ENCODE measurements at regions not wholly inside any gene's neighbourhood (a gene's known extent, or its start where the extent isn't known, plus 50 kb on each side); places are given as distances from the start of the nearest gene placed in this dataset.

DNA sequence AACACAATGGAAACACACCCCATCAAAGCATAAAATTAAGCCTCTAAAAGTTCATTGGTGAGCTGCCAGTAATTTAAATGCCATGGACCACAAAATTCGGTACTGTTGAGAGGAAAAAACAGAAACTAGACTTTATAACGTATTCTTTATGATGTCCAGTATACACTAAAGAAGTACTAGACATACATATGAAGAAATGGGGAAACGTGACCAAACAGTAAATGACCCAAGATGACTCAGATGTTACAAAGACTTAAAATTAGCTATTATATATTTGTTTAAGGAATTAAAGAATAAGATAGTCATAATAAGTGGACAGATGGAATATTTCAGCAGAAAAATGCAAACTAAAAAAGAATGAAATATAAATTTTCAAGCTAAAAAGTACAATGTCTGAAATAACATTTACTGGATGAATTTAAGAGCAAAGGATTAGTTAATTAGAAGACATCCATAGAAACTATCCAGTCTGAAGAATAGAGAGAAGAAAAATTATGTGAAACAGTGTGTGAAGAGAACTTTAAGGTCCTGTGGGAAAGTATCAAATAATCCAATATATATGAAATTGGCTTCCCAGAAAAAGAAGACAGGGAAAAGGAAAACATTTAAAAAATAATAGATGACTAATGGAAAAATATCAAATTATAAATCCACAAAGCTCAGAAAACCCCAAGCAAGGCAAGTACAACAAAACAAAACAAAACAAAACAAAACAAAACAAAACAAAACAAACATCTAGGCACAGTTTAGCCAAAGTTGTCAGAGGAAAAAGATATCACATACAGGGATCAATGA is 69.4 kb downstream of the SAMD9 start:
- H3K9me3 ChIP-seq (ENCODE audit: control insufficient read depth in 2 of 3, insufficient read depth in 1 of 3, low read length in 3 of 3): no peaks in the 10 kb centered on the region
- H3K27ac ChIP-seq (ENCODE audit: low read depth in 2 of 2, low read length in 2 of 2): no peak overlapping the region
- H3K9ac ChIP-seq (ENCODE audit: low read length in 3 of 3): no peak overlapping the region
- no peaks in the 10 kb centered on the region for H3K27me3 ChIP-seq (ENCODE audit: control insufficient read depth, insufficient read depth, low read length)
- TF ChIP-seq, protein P1, sequence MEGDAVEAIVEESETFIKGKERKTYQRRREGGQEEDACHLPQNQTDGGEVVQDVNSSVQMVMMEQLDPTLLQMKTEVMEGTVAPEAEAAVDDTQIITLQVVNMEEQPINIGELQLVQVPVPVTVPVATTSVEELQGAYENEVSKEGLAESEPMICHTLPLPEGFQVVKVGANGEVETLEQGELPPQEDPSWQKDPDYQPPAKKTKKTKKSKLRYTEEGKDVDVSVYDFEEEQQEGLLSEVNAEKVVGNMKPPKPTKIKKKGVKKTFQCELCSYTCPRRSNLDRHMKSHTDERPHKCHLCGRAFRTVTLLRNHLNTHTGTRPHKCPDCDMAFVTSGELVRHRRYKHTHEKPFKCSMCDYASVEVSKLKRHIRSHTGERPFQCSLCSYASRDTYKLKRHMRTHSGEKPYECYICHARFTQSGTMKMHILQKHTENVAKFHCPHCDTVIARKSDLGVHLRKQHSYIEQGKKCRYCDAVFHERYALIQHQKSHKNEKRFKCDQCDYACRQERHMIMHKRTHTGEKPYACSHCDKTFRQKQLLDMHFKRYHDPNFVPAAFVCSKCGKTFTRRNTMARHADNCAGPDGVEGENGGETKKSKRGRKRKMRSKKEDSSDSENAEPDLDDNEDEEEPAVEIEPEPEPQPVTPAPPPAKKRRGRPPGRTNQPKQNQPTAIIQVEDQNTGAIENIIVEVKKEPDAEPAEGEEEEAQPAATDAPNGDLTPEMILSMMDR (IDR thresholded peaks at IDR 0.05; ENCODE audit: borderline replicate concordance, extremely low read depth, insufficient read depth): no peak
- FAIRE-seq (no peak), DNase-seq (no peak)
- peaks cover 0 to 2% (median 0%) of the 10 kb centered on the region in 3 donors for H3K4me1 ChIP-seq (ENCODE audit: control insufficient read depth in 2 of 3, insufficient read depth in 2 of 3, low read depth in 1 of 3, low read length in 3 of 3)
- H3K4me3 ChIP-seq (ENCODE audit: low read length in 3 of 3): no peak overlapping the region
- no peaks in the 10 kb centered on the region for H3K36me3 ChIP-seq (ENCODE audit: control insufficient read depth in 2 of 3, insufficient read depth in 3 of 3, low read length in 3 of 3)
- intact Hi-C loops (cut with DNase I): no loop called here

DNA sequence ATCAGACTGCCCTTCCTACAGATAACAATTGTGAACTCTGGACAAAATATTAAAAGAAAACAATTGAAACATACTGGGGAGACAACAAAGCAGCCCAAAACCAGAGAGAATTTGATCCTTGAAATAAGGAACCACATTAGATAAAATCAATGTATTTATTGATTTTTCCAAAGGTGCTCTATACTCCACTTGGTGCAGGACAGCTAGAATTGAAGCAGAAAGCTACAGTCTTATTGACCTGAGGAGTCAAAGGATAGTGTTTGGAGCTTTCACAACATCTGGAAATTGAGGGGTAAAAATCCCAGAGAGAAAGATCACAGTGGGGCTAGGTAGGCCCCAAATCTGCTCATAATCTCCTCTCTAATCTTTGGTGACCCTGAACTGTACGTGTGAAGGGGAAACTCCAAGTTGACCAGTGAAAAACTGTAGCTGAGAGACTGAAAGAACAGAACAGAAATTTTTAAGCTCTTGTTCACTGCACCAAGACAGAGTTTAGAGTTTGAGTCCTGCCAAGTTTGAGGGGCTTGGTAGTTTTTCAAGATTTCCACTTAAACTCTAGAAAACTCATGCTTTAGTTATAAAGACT is 70.2 kb downstream of the SAMD9 start:
- TF ChIP-seq, protein P1 (IDR thresholded peaks at IDR 0.05; ENCODE audit: borderline replicate concordance, extremely low read depth, insufficient read depth): no peak
- intact Hi-C loops (cut with DNase I): no loop called here
- no peak overlapping the region for H3K9ac ChIP-seq (ENCODE audit: low read length in 3 of 3)
- H3K27me3 ChIP-seq (ENCODE audit: control insufficient read depth, insufficient read depth, low read length): no peaks in the 10 kb centered on the region
- DNase-seq (no peak), FAIRE-seq (no peak)
- no peak overlapping the region for H3K27ac ChIP-seq (ENCODE audit: low read depth in 2 of 2, low read length in 2 of 2)
- no peak overlapping the region for H3K4me3 ChIP-seq (ENCODE audit: low read length in 3 of 3)
- H3K4me1 ChIP-seq (ENCODE audit: control insufficient read depth in 2 of 3, insufficient read depth in 2 of 3, low read depth in 1 of 3, low read length in 3 of 3): peaks cover 0 to 2% (median 0%) of the 10 kb centered on the region in 3 donors
- no peaks in the 10 kb centered on the region for H3K9me3 ChIP-seq (ENCODE audit: control insufficient read depth in 2 of 3, insufficient read depth in 1 of 3, low read length in 3 of 3)
- H3K36me3 ChIP-seq (ENCODE audit: control insufficient read depth in 2 of 3, insufficient read depth in 3 of 3, low read length in 3 of 3): no peaks in the 10 kb centered on the region

DNA sequence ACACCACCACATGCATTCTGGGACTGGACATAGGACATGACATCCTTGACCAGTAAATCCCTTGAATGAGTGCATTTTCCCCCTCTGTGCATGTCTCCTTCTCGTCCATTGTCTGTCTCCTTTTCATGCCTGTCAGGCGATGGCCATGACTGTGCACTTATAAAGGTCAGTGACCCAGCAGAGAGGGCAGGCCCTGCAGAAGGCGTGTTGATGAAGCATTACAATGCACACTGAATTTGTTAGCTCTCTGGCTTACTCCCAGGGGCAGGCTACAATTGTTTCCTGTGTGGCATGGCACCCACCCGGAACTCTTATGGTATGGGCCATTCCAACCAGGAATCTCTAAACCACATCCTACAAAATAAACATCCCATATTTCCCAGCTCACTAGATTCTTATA is 71.1 kb downstream of the SAMD9 start:
- no peaks in the 10 kb centered on the region for H3K36me3 ChIP-seq (ENCODE audit: control insufficient read depth in 2 of 3, insufficient read depth in 3 of 3, low read length in 3 of 3)
- no peaks in the 10 kb centered on the region for H3K27me3 ChIP-seq (ENCODE audit: control insufficient read depth, insufficient read depth, low read length)
- intact Hi-C loops (cut with DNase I): no loop called here
- no peak for FAIRE-seq
- H3K9ac ChIP-seq (ENCODE audit: low read length in 3 of 3): no peak overlapping the region
- TF ChIP-seq, protein P1 (IDR thresholded peaks at IDR 0.05; ENCODE audit: borderline replicate concordance, extremely low read depth, insufficient read depth): no peak
- H3K27ac ChIP-seq (ENCODE audit: low read depth in 2 of 2, low read length in 2 of 2): no peak overlapping the region
- H3K4me3 ChIP-seq (ENCODE audit: low read length in 3 of 3): no peak overlapping the region
- H3K4me1 ChIP-seq (ENCODE audit: control insufficient read depth in 2 of 3, insufficient read depth in 2 of 3, low read depth in 1 of 3, low read length in 3 of 3): peaks cover 0 to 2% (median 0%) of the 10 kb centered on the region in 3 donors
- no peak for DNase-seq
- H3K9me3 ChIP-seq (ENCODE audit: control insufficient read depth in 2 of 3, insufficient read depth in 1 of 3, low read length in 3 of 3): no peaks in the 10 kb centered on the region
